ENCODE measurements at regions not wholly inside any gene's neighbourhood (a gene's known extent, or its start where the extent isn't known, plus 50 kb on each side); places are given as distances from the start of the nearest gene placed in this dataset.

DNA sequence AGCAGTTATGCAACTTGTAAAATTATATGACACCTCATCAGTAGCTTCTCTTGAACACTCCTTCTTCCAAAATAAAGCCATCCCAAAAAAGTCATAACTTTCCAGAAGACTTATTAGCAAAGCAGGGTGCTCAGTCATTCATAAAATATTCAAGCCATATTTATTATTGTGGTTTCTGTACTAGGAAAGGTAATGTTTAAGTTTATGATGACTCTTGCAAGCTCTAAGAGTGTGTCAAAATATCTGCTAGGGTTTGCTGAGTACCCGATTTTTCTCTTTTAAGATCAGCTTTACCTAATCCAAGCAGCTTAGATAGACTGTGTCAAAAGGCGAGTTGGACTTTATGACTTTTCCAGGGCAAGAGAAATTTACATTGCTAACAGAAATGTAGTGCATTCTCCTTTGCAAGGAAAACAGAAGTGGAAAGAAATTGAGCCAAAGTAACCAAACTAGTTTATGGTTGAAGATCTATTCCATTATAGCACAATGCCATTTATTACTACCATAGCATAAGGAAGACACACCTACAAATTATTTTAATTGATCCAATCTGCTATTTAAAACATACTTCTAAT is 98.0 kb upstream of the SOX6 start:
- no peak overlapping the region for H3K4me3 ChIP-seq (ENCODE audit: low read depth, low read length)
- TF ChIP-seq, protein P1, sequence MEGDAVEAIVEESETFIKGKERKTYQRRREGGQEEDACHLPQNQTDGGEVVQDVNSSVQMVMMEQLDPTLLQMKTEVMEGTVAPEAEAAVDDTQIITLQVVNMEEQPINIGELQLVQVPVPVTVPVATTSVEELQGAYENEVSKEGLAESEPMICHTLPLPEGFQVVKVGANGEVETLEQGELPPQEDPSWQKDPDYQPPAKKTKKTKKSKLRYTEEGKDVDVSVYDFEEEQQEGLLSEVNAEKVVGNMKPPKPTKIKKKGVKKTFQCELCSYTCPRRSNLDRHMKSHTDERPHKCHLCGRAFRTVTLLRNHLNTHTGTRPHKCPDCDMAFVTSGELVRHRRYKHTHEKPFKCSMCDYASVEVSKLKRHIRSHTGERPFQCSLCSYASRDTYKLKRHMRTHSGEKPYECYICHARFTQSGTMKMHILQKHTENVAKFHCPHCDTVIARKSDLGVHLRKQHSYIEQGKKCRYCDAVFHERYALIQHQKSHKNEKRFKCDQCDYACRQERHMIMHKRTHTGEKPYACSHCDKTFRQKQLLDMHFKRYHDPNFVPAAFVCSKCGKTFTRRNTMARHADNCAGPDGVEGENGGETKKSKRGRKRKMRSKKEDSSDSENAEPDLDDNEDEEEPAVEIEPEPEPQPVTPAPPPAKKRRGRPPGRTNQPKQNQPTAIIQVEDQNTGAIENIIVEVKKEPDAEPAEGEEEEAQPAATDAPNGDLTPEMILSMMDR (IDR thresholded peaks at IDR 0.05; ENCODE audit: low read depth, low read length): no peak
- H3K27me3 ChIP-seq (ENCODE audit: insufficient read depth, low read depth, severe bottlenecking): no peaks in the 10 kb centered on the region
- no peak for DNase-seq
- no peaks in the 10 kb centered on the region for H3K36me3 ChIP-seq
- H3K9me3 ChIP-seq (ENCODE audit: severe bottlenecking): no peaks in the 10 kb centered on the region
- no peak overlapping the region for H3K27ac ChIP-seq

DNA sequence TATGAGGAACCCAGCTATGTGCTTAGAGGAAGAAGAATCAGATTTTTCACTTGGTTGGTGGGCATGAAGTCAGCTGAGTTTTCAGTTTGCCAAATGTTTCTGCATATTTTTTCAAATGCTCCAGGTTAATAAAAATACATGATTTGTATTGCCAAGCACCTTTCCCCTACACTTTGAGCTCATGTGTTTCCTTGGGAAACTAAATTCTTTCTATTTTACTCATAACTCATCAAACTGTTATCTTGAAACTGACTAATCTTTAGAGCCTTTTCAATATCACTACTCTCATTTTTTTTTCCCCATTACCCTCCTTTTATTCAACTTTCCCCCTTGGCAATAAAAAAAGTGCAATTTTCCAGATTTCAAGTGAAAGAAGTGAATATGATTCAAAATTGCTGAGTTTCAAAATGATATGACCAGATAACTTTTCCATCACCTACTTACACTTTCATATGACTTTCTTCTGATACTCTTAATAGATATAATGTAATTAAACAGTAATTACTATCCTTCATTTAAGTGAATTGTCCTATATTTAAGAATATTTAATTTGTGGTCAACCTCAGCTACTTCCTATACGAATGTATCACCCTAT is 91.9 kb upstream of the SOX6 start:
- no peak overlapping the region for H3K27ac ChIP-seq
- no peak overlapping the region for H3K4me3 ChIP-seq (ENCODE audit: low read depth, low read length)
- no peaks in the 10 kb centered on the region for H3K27me3 ChIP-seq (ENCODE audit: insufficient read depth, low read depth, severe bottlenecking)
- no peaks in the 10 kb centered on the region for H3K9me3 ChIP-seq (ENCODE audit: severe bottlenecking)
- TF ChIP-seq, protein P1 (IDR thresholded peaks at IDR 0.05; ENCODE audit: low read depth, low read length): no peak
- DNase-seq: no peak
- no peaks in the 10 kb centered on the region for H3K36me3 ChIP-seq

- DNase-seq: no peak
- no peak overlapping the region for H3K27ac ChIP-seq
- H3K4me3 ChIP-seq (ENCODE audit: low read depth, low read length): no peak overlapping the region
- H3K9me3 ChIP-seq (ENCODE audit: severe bottlenecking): no peaks in the 10 kb centered on the region
- TF ChIP-seq, protein P1 (IDR thresholded peaks at IDR 0.05; ENCODE audit: low read depth, low read length): no peak
- no peaks in the 10 kb centered on the region for H3K36me3 ChIP-seq
- no peaks in the 10 kb centered on the region for H3K27me3 ChIP-seq (ENCODE audit: insufficient read depth, low read depth, severe bottlenecking)
These were observed 85.1 kb upstream of the SOX6 start for GRCh38 chr11:16441461-16441860.

GRCh38 chr11:16440136-16440535 is 83.8 kb upstream of the SOX6 start:
- Histone ChIP-seq H3K9me3 (ENCODE audit: severe bottlenecking) (no peaks in the 10 kb centered on the region), H3K36me3 (no peaks in the 10 kb centered on the region), H3K4me3 (ENCODE audit: low read depth, low read length) (no peak overlapping the region), H3K27ac (no peak overlapping the region), H3K27me3 (ENCODE audit: insufficient read depth, low read depth, severe bottlenecking) (no peaks in the 10 kb centered on the region)
- no peak for DNase-seq
- TF ChIP-seq, protein P1 (IDR thresholded peaks at IDR 0.05; ENCODE audit: low read depth, low read length): no peak

GRCh38 chr11:16434036-16434435 is 77.7 kb upstream of the SOX6 start:
- no peaks in the 10 kb centered on the region for H3K36me3 ChIP-seq
- no peaks in the 10 kb centered on the region for H3K27me3 ChIP-seq (ENCODE audit: insufficient read depth, low read depth, severe bottlenecking)
- no peak for DNase-seq
- TF ChIP-seq, protein P1 (IDR thresholded peaks at IDR 0.05; ENCODE audit: low read depth, low read length): no peak
- no peak overlapping the region for H3K27ac ChIP-seq
- H3K9me3 ChIP-seq (ENCODE audit: severe bottlenecking): no peaks in the 10 kb centered on the region
- H3K4me3 ChIP-seq (ENCODE audit: low read depth, low read length): no peak overlapping the region

GRCh38 chr11:16430674-16431073 is 74.3 kb upstream of the SOX6 start:
- no peak overlapping the region for H3K27ac ChIP-seq
- no peaks in the 10 kb centered on the region for H3K36me3 ChIP-seq
- TF ChIP-seq, protein P1 (IDR thresholded peaks at IDR 0.05; ENCODE audit: low read depth, low read length): no peak
- no peaks in the 10 kb centered on the region for H3K9me3 ChIP-seq (ENCODE audit: severe bottlenecking)
- no peaks in the 10 kb centered on the region for H3K27me3 ChIP-seq (ENCODE audit: insufficient read depth, low read depth, severe bottlenecking)
- no peak overlapping the region for H3K4me3 ChIP-seq (ENCODE audit: low read depth, low read length)
- DNase-seq: no peak
